OCI-LY1 (cell line): ENCODE measurements at regions not wholly inside any gene's neighbourhood (a gene's known extent, or its start where the extent isn't known, plus 50 kb on each side); places are given as distances from the start of the nearest gene placed in this dataset.
"Not testable (repeated sequence)": the region's sequence is repeated elsewhere in the genome, so short reads cannot be mapped to it uniquely, and the experiment has no call there.

ENCODE experiments used
- H2AFZ ChIP-seq: fragments of 200-600 bp; sonication (generic), shearing (Covaris generic); 2 replicates; pipeline ENCODE4 v1.6.0; 2014; ENCODE audit warnings: antibody characterized with exemption, mild to moderate bottlenecking, low read length
- H3F3A ChIP-seq: fragments of 200-600 bp; sonication (generic), shearing (Covaris generic); 2 replicates; pipeline ENCODE4 v1.6.0; 2014; ENCODE audit warnings: mild to moderate bottlenecking, antibody characterized with exemption, low read length, moderate library complexity; ENCODE audit not compliant: insufficient read depth
- H3K27ac ChIP-seq: fragments of 200-600 bp; sonication (generic); 2 replicates; pipeline ENCODE4 v1.5.1; 2014; ENCODE audit warnings: low read length, mixed run types, mild to moderate bottlenecking, low read depth; ENCODE audit not compliant: poor library complexity, severe bottlenecking
- H3K27me3 ChIP-seq: fragments of 200-600 bp; sonication (generic); 2 replicates; pipeline ENCODE4 v1.6.0; 2014; ENCODE audit warnings: antibody characterized with exemption, mild to moderate bottlenecking, low read length, moderate library complexity; ENCODE audit not compliant: insufficient read depth
- H3K36me3 ChIP-seq: fragments of 200-600 bp; sonication (generic); 2 replicates; pipeline ENCODE4 v1.6.1; 2014; ENCODE audit warnings: mild to moderate bottlenecking, antibody characterized with exemption, low read length, moderate library complexity, mixed read lengths; ENCODE audit not compliant: insufficient read depth
- H3K4me1 ChIP-seq: fragments of 200-600 bp; sonication (generic); 2 replicates; pipeline ENCODE4 v1.5.1; 2014; ENCODE audit warnings: mild to moderate bottlenecking, low read length, moderate library complexity; ENCODE audit not compliant: insufficient read depth, severe bottlenecking
- H3K4me2 ChIP-seq: fragments of 200-600 bp; sonication (generic), shearing (Covaris generic); 2 replicates; pipeline ENCODE4 v1.6.1; 2014; ENCODE audit warnings: low read length
- H3K4me3 ChIP-seq: fragments of 200-600 bp; sonication (generic); 2 replicates; pipeline ENCODE4 v1.5.1; 2014; ENCODE audit warnings: low read length, low read depth, mild to moderate bottlenecking, mixed read lengths; ENCODE audit not compliant: poor library complexity, severe bottlenecking
- H3K79me2 ChIP-seq: fragments of 200-600 bp; shearing (Covaris generic); 2 replicates; pipeline ENCODE4 v1.6.1; 2016; ENCODE audit warnings: mixed run types, low read length, mixed read lengths; ENCODE audit not compliant: insufficient read depth
- H3K9ac ChIP-seq: fragments of 200-600 bp; sonication (generic), shearing (Covaris generic); 2 replicates; pipeline ENCODE4 v1.6.1; 2014; ENCODE audit warnings: mild to moderate bottlenecking, low read length, mixed read lengths
- H3K9me2 ChIP-seq: fragments of 200-600 bp; sonication (generic), shearing (Covaris generic); 2 replicates; pipeline ENCODE4 v1.6.1; 2014; ENCODE audit warnings: low read depth, mild to moderate bottlenecking, low read length, mixed read lengths
- H3K9me3 ChIP-seq: fragments of 200-600 bp; shearing (Covaris generic); 2 replicates; pipeline ENCODE4 v1.6.1; 2014; ENCODE audit warnings: low read length, mixed read lengths
- H4K20me1 ChIP-seq: fragments of 200-600 bp; sonication (generic), shearing (Covaris generic); 2 replicates; pipeline ENCODE4 v1.6.0; 2016; ENCODE audit warnings: mild to moderate bottlenecking, low read length; ENCODE audit not compliant: insufficient read depth
- CTCF ChIP-seq: fragments of 200-600 bp; sonication (generic), shearing (Covaris generic); IDR thresholded peaks from 2 replicates; pipeline ENCODE4 v1.5.1; 2017; ENCODE audit warnings: mild to moderate bottlenecking, antibody characterized with exemption, low read length, moderate library complexity, mixed read lengths
- EZH2 ChIP-seq: fragments of 200-600 bp; sonication (generic), shearing (Covaris generic); IDR thresholded peaks from 2 replicates; pipeline ENCODE4 v1.8.0; 2017; ENCODE audit warnings: borderline replicate concordance, mixed run types, mild to moderate bottlenecking, antibody characterized with exemption, low read length, moderate library complexity, mixed read lengths

GRCh38 chr5:100066020-100066419 lies 469.2 kb upstream of the FAM174A start:
- H3K79me2 ChIP-seq, H3K4me1 ChIP-seq: not testable (repeated sequence)

GRCh38 chr5:100043475-100043874 lies 491.7 kb upstream of the FAM174A start:
- H3K79me2 ChIP-seq = no peaks in the 10 kb centered on the region
- no peak overlapping the region for H3K4me3 ChIP-seq
- H3K27ac ChIP-seq = no peak overlapping the region
- no peaks in the 10 kb centered on the region for H3K36me3 ChIP-seq
- no peak overlapping the region for H2AFZ ChIP-seq
- no peaks in the 10 kb centered on the region for H4K20me1 ChIP-seq
- no peaks in the 10 kb centered on the region for H3K9me2 ChIP-seq
- H3K4me1 ChIP-seq = no peaks in the 10 kb centered on the region
- H3K9me3 ChIP-seq = no peaks in the 10 kb centered on the region
- H3K9ac ChIP-seq = no peak overlapping the region
- no peak overlapping the region for H3K4me2 ChIP-seq
- H3K27me3 ChIP-seq = no peaks in the 10 kb centered on the region
- no peaks in the 10 kb centered on the region for H3F3A ChIP-seq
- TF ChIP-seq EZH2 (no peak), CTCF (no peak)

More at GRCh38 chr5:100066020-100066419, 469.2 kb upstream of the FAM174A start:
- not testable (repeated sequence) for H3K9ac ChIP-seq, H3F3A ChIP-seq, H3K27ac ChIP-seq, H3K9me2 ChIP-seq, H3K4me2 ChIP-seq, H3K9me3 ChIP-seq, H3K36me3 ChIP-seq, H4K20me1 ChIP-seq, H3K4me3 ChIP-seq, H2AFZ ChIP-seq, H3K27me3 ChIP-seq

DNA sequence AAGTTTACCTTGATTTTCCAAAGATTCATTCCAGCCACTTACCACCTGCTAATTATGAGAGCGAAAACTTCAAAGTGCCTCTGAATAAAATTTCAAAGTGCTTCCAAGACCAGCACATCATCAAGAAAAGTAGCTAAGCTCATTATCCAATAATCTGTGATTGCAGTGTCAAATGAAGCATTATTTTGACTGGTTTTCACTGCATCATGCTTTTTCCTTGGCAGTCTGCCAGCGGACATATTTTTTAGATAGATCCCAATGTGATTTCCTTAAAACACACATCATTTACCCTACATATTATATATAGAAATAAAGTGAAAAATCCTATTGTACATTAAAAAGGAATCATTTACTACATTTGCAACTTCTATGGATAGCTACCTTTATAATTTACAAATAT lies 508.6 kb upstream of the FAM174A start:
- Histone ChIP-seq H4K20me1 (no peaks in the 10 kb centered on the region), H3K4me3 (no peak overlapping the region), H3K27ac (no peak overlapping the region), H3K79me2 (no peaks in the 10 kb centered on the region), H3K4me2 (no peak overlapping the region), H3K36me3 (no peaks in the 10 kb centered on the region), H3F3A (no peaks in the 10 kb centered on the region), H2AFZ (no peak overlapping the region), H3K4me1 (no peaks in the 10 kb centered on the region), H3K9me3 (no peaks in the 10 kb centered on the region), H3K9ac (no peak overlapping the region), H3K27me3 (no peaks in the 10 kb centered on the region), H3K9me2 (no peaks in the 10 kb centered on the region)
- TF ChIP-seq CTCF (no peak), EZH2 (no peak)

- Histone ChIP-seq H3K4me2 (no peak overlapping the region), H3K9me3 (no peaks in the 10 kb centered on the region), H3K27ac (no peak overlapping the region), H3K79me2 (no peaks in the 10 kb centered on the region), H3K9ac (no peak overlapping the region), H2AFZ (no peak overlapping the region), H3K4me3 (no peak overlapping the region), H3K4me1 (no peaks in the 10 kb centered on the region), H3K9me2 (no peaks in the 10 kb centered on the region), H3K36me3 (no peaks in the 10 kb centered on the region), H3F3A (no peaks in the 10 kb centered on the region), H4K20me1 (no peaks in the 10 kb centered on the region), H3K27me3 (no peaks in the 10 kb centered on the region)
- TF ChIP-seq EZH2 (no peak), CTCF (no peak)
Observed at GRCh38 chr5:100023536-100023935, 511.6 kb upstream of the FAM174A start.
